WTC11 (cell line): ENCODE measurements at regions not wholly inside any gene's neighbourhood (a gene's known extent, or its start where the extent isn't known, plus 50 kb on each side); places are given as distances from the start of the nearest gene placed in this dataset.

Experiments
- ATAC-seq: fragments of 200-7000 bp; cut with Tn5 transposase; 2 replicates; pipeline ENCODE4 v1.10.0; 2021; ENCODE audit warnings: mild to moderate bottlenecking, moderate library complexity
- CTCF ChIA-PET: fragments of 300-600 bp; sonication (Branson Sonifier 250); formaldehyde crosslinking; loops from one replicate; lab custom pipeline; 2021; ENCODE audit warnings: antibody characterized with exemption; lab: Charles Lee
- POLR2A ChIA-PET: fragments of 350-600 bp; sonication (Branson Sonifier 250); formaldehyde crosslinking; loops from one replicate; lab custom pipeline; 2021; ENCODE audit warnings: antibody characterized with exemption; lab: Charles Lee
- DNase-seq: peaks from one replicate; pipeline ENCODE4 v3.0.0; 2021; ENCODE audit warnings: low spot score
- H3K27ac Mint-ChIP-seq: 2 replicates; pipeline ENCODE4 v1.8.0; 2021; ENCODE audit warnings: mixed read lengths
- H3K27me3 Mint-ChIP-seq: 2 replicates; pipeline ENCODE4 v1.8.0; 2021; ENCODE audit warnings: low read depth, mild to moderate bottlenecking, moderate library complexity, mixed read lengths
- H3K36me3 Mint-ChIP-seq: 2 replicates; pipeline ENCODE4 v1.8.0; 2021; ENCODE audit warnings: mixed read lengths
- H3K4me1 Mint-ChIP-seq: 2 replicates; pipeline ENCODE4 v1.8.0; 2022; ENCODE audit warnings: mixed read lengths
- H3K4me3 Mint-ChIP-seq: 2 replicates; pipeline ENCODE4 v1.8.0; 2021; ENCODE audit warnings: mild to moderate bottlenecking, moderate library complexity, mixed read lengths
- H3K9me3 Mint-ChIP-seq: 2 replicates; pipeline ENCODE4 v1.8.0; 2021; ENCODE audit warnings: mixed read lengths
- ARID4B ChIP-seq: sonication (generic); formaldehyde crosslinking; IDR thresholded peaks from 2 replicates; pipeline ENCODE4 v1.8.0; 2023; ENCODE audit warnings: missing genetic modification reagents, mild to moderate bottlenecking, borderline replicate concordance
- ATF1 ChIP-seq: sonication (generic); formaldehyde crosslinking; IDR thresholded peaks from 2 replicates; pipeline ENCODE4 v1.8.1; 2023; ENCODE audit warnings: mild to moderate bottlenecking, moderate library complexity, missing genetic modification reagents
- ATF3 ChIP-seq: sonication (generic); formaldehyde crosslinking; conservative IDR thresholded peaks from 2 replicates; pipeline ENCODE4 v1.8.1; 2022; ENCODE audit warnings: mild to moderate bottlenecking, missing genetic modification reagents
- E2F4 ChIP-seq: sonication (generic); formaldehyde crosslinking; IDR thresholded peaks from 2 replicates; pipeline ENCODE4 v1.8.1; 2022; ENCODE audit warnings: low read depth, mild to moderate bottlenecking, moderate library complexity, missing genetic modification reagents, borderline replicate concordance
- EMX1 ChIP-seq: fragments of 250-450 bp; sonication (Bioruptor Pico); IDR thresholded peaks from 2 replicates; pipeline ENCODE4 v1.8.0; 2021; ENCODE audit warnings: mild to moderate bottlenecking
- FOXK1 ChIP-seq: sonication (generic); formaldehyde crosslinking; IDR thresholded peaks from 2 replicates; pipeline ENCODE4 v1.8.0; 2022; ENCODE audit warnings: mild to moderate bottlenecking, moderate library complexity, missing genetic modification reagents
- GRHL2 ChIP-seq: fragments of 250-450 bp; sonication (Bioruptor Pico); IDR thresholded peaks from 2 replicates; pipeline ENCODE4 v1.8.0; 2022; ENCODE audit warnings: mild to moderate bottlenecking, moderate library complexity; ENCODE audit not compliant: insufficient replicate concordance, severe bottlenecking
- HMGA2 ChIP-seq: fragments of 250-450 bp; sonication (Bioruptor Pico); IDR thresholded peaks from 2 replicates; pipeline ENCODE4 v1.4.0; 2021; ENCODE audit warnings: mild to moderate bottlenecking, moderate library complexity
- JUN ChIP-seq: sonication (generic); formaldehyde crosslinking; IDR thresholded peaks from 2 replicates; pipeline ENCODE4 v1.8.0; 2023; ENCODE audit warnings: mild to moderate bottlenecking, missing genetic modification reagents
- MLX ChIP-seq: sonication (generic); formaldehyde crosslinking; IDR thresholded peaks from 2 replicates; pipeline ENCODE4 v1.8.1; 2023; ENCODE audit warnings: mild to moderate bottlenecking, missing genetic modification reagents, moderate library complexity
- NFE2L1 ChIP-seq: sonication (generic); formaldehyde crosslinking; IDR thresholded peaks from 2 replicates; pipeline ENCODE4 v1.8.1; 2023; ENCODE audit warnings: missing genetic modification reagents
- NR1H2 ChIP-seq: sonication (generic); formaldehyde crosslinking; IDR thresholded peaks from 2 replicates; pipeline ENCODE4 v1.9.0; 2021; ENCODE audit warnings: mild to moderate bottlenecking, moderate library complexity, missing genetic modification reagents
- NR3C1 ChIP-seq: sonication (generic); formaldehyde crosslinking; conservative IDR thresholded peaks from 2 replicates; pipeline ENCODE4 v1.8.1; 2023; ENCODE audit warnings: low read depth, mild to moderate bottlenecking, missing genetic modification reagents
- PRRX2 ChIP-seq: fragments of 250-450 bp; sonication (Bioruptor Pico); IDR thresholded peaks from 2 replicates; pipeline ENCODE4 v1.8.0; 2021; ENCODE audit warnings: mild to moderate bottlenecking
- SOX15 ChIP-seq: fragments of 250-450 bp; sonication (Bioruptor Pico); IDR thresholded peaks from 2 replicates; pipeline ENCODE4 v1.9.0; 2021; ENCODE audit warnings: mild to moderate bottlenecking
- SP1 ChIP-seq: sonication (generic); formaldehyde crosslinking; conservative IDR thresholded peaks from 2 replicates; pipeline ENCODE4 v1.8.1; 2022; ENCODE audit warnings: missing genetic modification reagents
- TEAD4 ChIP-seq: sonication (generic); formaldehyde crosslinking; IDR thresholded peaks from 2 replicates; pipeline ENCODE4 v1.8.0; 2022; ENCODE audit warnings: mild to moderate bottlenecking, missing genetic modification reagents
- TP53 ChIP-seq: sonication (generic); formaldehyde crosslinking; IDR thresholded peaks from 2 replicates; pipeline ENCODE4 v1.8.1; 2023; ENCODE audit warnings: mild to moderate bottlenecking, missing genetic modification reagents
- USF2 ChIP-seq: sonication (generic); formaldehyde crosslinking; IDR thresholded peaks from 2 replicates; pipeline ENCODE4 v1.8.1; 2023; ENCODE audit warnings: mild to moderate bottlenecking, missing genetic modification reagents, moderate library complexity
- ZMAT4 ChIP-seq: fragments of 250-450 bp; sonication (Bioruptor Pico); IDR thresholded peaks from 2 replicates; pipeline ENCODE4 v1.9.0; 2021; ENCODE audit warnings: mild to moderate bottlenecking
- ZNF138 ChIP-seq: sonication (generic); formaldehyde crosslinking; conservative IDR thresholded peaks from 2 replicates; pipeline ENCODE4 v1.8.1; 2022; ENCODE audit warnings: mild to moderate bottlenecking, moderate library complexity, missing genetic modification reagents
- ZNF232 ChIP-seq: sonication (generic); formaldehyde crosslinking; IDR thresholded peaks from 2 replicates; pipeline ENCODE4 v1.8.0; 2022; ENCODE audit warnings: mild to moderate bottlenecking, missing genetic modification reagents
- ZNF263 ChIP-seq: sonication (generic); formaldehyde crosslinking; IDR thresholded peaks from 2 replicates; pipeline ENCODE4 v1.8.1; 2022; ENCODE audit warnings: low read depth, mild to moderate bottlenecking, moderate library complexity, missing genetic modification reagents
- ZNF396 ChIP-seq: fragments of 250-450 bp; sonication (Bioruptor Pico); IDR thresholded peaks from 2 replicates; pipeline ENCODE4 v1.8.0; 2021; ENCODE audit warnings: mild to moderate bottlenecking, moderate library complexity, borderline replicate concordance
- ZNF532 ChIP-seq: fragments of 250-450 bp; sonication (Bioruptor Pico); IDR thresholded peaks from 2 replicates; pipeline ENCODE4 v1.9.0; 2021; ENCODE audit warnings: mild to moderate bottlenecking, borderline replicate concordance

- TF ChIP-seq MLX (no peak), E2F4 (CRISPR knock-in tag) (no peak), HMGA2 (CRISPR knock-in tag) (no peak), ARID4B (CRISPR knock-in tag) (no peak), ZNF138 (CRISPR knock-in tag) (no peak), SOX15 (CRISPR knock-in tag) (no peak), ATF3 (CRISPR knock-in tag) (no peak)
Observed at GRCh38 chr11:34728609-34729008, 107.7 kb downstream of the EHF start (continued).

GRCh38 chr11:34727228-34727737 lies 106.4 kb downstream of the EHF start:
- ATAC-seq (no peak), DNase-seq (no peak)
- TF ChIP-seq PRRX2 = no peak
- TF ChIP-seq GRHL2 (CRISPR knock-in tag) = no peak
- TF ChIP-seq ZNF532 (CRISPR knock-in tag) = no peak
- no peak for TF ChIP-seq ZNF232
- TF ChIP-seq SP1 (CRISPR knock-in tag) = no peak
- no peak for TF ChIP-seq MLX
- TF ChIP-seq TP53 (CRISPR knock-in tag) = no peak
- no peak for TF ChIP-seq ZNF138 (CRISPR knock-in tag)
- TF ChIP-seq ZNF396 (CRISPR knock-in tag) = no peak
- no peak for TF ChIP-seq JUN (CRISPR knock-in tag)
- no peak for TF ChIP-seq NR3C1
- no peak for TF ChIP-seq NFE2L1 (CRISPR knock-in tag)
- TF ChIP-seq ATF1 (CRISPR knock-in tag) = no peak
- TF ChIP-seq TEAD4 (CRISPR knock-in tag) = no peak
- no peak for TF ChIP-seq FOXK1
- no peak for TF ChIP-seq NR1H2 (CRISPR knock-in tag)
- no peak for TF ChIP-seq ZMAT4 (CRISPR knock-in tag)
- TF ChIP-seq ZNF263 (CRISPR knock-in tag) = no peak
- TF ChIP-seq EMX1 = no peak
- no peak for TF ChIP-seq USF2
- H3K9me3 Mint-ChIP-seq = peaks cover 11% of the 10 kb centered on the region; the same call in 1 of the 2 replicates
- H3K27ac Mint-ChIP-seq = no peak overlapping the region
- POLR2A ChIA-PET = no interaction called here
- H3K4me1 Mint-ChIP-seq = no peaks in the 10 kb centered on the region
- H3K27me3 Mint-ChIP-seq = no peaks in the 10 kb centered on the region
- peaks cover 18% of the 10 kb centered on the region for H3K36me3 Mint-ChIP-seq
- CTCF ChIA-PET = no interaction called here
- H3K4me3 Mint-ChIP-seq = no peak overlapping the region
